ENCODE measurements at regions not wholly inside any gene's neighbourhood (a gene's known extent, or its start where the extent isn't known, plus 50 kb on each side); places are given as distances from the start of the nearest gene placed in this dataset.

GRCh38 chr16:11411059-11411550, 65.8 kb downstream of the RMI2 start:
- no peak overlapping the region for H3K4me3 ChIP-seq (ENCODE audit: low read depth, low read length)
- TF ChIP-seq, protein P1, sequence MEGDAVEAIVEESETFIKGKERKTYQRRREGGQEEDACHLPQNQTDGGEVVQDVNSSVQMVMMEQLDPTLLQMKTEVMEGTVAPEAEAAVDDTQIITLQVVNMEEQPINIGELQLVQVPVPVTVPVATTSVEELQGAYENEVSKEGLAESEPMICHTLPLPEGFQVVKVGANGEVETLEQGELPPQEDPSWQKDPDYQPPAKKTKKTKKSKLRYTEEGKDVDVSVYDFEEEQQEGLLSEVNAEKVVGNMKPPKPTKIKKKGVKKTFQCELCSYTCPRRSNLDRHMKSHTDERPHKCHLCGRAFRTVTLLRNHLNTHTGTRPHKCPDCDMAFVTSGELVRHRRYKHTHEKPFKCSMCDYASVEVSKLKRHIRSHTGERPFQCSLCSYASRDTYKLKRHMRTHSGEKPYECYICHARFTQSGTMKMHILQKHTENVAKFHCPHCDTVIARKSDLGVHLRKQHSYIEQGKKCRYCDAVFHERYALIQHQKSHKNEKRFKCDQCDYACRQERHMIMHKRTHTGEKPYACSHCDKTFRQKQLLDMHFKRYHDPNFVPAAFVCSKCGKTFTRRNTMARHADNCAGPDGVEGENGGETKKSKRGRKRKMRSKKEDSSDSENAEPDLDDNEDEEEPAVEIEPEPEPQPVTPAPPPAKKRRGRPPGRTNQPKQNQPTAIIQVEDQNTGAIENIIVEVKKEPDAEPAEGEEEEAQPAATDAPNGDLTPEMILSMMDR (IDR thresholded peaks at IDR 0.05; ENCODE audit: borderline replicate concordance, insufficient read depth, low read depth, low read length), result no peak

- H3K4me3 ChIP-seq (ENCODE audit: low read depth, low read length), result no peak overlapping the region
- TF ChIP-seq, protein P1 (IDR thresholded peaks at IDR 0.05; ENCODE audit: borderline replicate concordance, insufficient read depth, low read depth, low read length), result no peak
Observed at GRCh38 chr16:11412175-11412904, 67.1 kb downstream of the RMI2 start.

DNA sequence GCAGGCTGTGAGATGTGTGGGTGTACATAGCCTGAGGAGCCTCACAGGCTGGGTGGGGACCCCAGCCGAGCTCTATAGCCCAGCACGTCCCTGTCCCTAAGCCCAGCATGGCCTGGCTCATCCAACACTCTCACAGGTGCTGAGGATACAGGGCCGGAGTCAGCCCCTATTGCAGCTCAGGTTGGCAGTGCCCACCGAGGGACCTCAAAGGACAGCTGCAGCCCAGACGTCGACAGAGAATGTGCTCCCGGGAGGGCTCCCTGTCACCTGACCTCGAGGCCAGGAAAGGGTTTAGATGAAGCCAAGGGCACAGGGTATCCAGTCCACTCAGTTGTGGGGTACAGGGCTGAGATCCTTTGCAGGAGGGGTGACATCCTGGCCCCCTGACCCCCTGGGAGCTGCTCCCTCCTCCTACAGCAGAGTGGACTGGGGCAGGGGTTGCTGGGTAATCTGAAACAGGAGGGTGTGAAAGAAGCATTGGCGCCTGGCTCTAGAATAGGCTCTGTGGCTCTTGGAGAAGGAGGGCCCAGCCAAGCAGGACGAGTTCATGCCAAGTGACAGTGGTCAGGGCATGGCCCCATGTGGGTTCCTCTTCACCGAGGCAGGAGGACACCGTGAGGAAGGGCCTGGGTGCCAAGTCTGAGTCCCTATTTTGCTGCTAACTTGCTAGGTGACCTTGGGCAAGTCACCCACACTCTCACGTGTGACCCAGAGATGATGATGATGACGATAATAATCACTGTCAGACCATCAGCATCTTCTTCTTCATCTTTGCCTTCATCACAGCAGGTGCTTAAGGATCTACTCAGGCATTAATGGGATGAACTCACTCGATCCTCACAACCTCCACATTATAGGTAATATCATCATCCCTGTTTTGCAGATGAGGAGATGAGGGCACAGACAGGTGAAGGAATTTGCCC, 68.0 kb downstream of the RMI2 start:
- TF ChIP-seq, protein P1 (IDR thresholded peaks at IDR 0.05; ENCODE audit: borderline replicate concordance, insufficient read depth, low read depth, low read length), result no peak
- no peak overlapping the region for H3K4me3 ChIP-seq (ENCODE audit: low read depth, low read length)

DNA sequence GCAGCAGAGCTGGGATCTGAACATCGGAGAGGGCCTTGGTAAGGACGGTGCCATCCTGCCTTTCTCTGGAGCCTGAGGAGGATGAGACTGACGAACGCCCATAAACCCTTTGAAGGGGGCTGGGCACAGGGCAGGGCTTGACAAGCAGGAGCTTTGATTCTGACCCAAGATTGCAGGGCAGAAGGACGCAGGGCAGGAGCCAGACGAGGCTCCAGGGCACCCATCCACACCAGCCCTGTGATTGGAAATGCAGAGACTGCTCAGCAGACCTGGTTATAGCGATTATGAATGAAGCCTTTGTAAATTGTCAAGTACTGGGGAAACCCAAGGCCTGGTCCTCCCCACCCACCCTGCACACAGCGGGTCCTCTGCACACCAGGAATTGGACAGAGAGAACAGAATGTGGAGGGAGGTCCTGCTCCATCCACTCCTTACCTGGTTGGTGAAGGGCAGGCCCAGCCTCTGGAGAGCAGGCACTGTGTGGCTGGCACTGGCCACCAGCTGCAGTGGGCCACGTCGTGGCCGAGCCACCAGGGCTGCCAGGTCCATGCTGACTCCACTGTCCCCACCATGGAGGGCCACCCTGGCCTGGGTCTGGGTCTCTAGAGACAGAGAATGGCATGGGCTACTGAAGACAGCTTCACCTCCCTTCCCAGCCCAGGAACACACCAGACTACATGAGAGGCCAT, 68.8 kb downstream of the RMI2 start:
- H3K4me3 ChIP-seq (ENCODE audit: low read depth, low read length), result no peak overlapping the region
- TF ChIP-seq, protein P1 (IDR thresholded peaks at IDR 0.05; ENCODE audit: borderline replicate concordance, insufficient read depth, low read depth, low read length), result no peak

DNA sequence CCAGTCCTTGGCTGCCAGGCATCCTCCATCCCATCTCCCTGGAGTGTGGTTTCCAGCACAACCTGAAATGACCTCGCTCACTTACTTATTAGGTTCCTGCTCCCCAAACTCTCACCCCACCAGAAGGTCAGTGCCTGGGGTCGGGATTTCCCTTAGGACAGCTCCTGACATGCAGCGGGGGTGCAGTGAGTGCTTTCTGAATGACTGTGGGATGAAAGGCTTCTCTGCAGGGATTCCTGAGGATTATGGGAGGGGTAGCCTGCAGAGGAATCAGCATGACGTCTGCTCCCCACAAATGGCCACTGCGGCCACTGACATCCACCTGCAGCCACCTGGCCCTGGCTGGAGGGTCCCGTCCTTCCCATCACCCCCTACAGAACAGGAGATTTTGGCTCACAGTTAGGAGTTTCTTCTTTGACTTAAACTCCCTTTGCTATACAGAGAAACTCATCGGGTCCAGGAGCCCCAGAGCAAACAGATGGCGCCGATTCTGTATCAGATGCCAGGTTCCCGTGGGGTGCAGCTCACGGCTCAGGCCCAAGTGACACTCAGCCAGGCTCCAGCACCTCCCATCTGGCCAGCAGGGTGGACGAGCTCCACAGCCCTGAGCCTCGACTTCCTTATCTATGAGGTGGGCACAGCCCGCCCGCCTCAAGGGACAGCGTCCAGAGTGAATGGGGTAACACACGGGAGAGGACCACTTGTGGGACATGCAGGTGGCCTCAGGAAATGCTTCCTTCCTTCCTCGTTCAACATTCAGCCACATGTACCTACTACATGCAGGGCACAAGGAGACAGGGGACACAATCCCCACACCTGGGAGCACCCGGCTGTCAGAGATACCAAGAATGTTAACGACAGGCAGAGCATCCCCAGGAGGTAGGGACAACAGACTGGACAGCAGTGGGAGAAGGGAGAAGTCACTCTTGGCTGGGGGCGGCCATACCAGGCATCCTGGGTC, 69.8 kb downstream of the RMI2 start:
- H3K4me3 ChIP-seq (ENCODE audit: low read depth, low read length), result no peak overlapping the region
- TF ChIP-seq, protein P1 (IDR thresholded peaks at IDR 0.05; ENCODE audit: borderline replicate concordance, insufficient read depth, low read depth, low read length), result no peak

Data from GM12875 (cell line).